ENCODE measurements at regions not wholly inside any gene's neighbourhood (a gene's known extent, or its start where the extent isn't known, plus 50 kb on each side); places are given as distances from the start of the nearest gene placed in this dataset.
A peak's percentile ranks its signal among the peaks of the same experiment; 100 is the strongest.

- H3K4me3 ChIP-seq (ENCODE audit: low read depth, low read length): no peak overlapping the region
- no peak for DNase-seq (ENCODE audit: low read depth)
- TF ChIP-seq, protein P1, sequence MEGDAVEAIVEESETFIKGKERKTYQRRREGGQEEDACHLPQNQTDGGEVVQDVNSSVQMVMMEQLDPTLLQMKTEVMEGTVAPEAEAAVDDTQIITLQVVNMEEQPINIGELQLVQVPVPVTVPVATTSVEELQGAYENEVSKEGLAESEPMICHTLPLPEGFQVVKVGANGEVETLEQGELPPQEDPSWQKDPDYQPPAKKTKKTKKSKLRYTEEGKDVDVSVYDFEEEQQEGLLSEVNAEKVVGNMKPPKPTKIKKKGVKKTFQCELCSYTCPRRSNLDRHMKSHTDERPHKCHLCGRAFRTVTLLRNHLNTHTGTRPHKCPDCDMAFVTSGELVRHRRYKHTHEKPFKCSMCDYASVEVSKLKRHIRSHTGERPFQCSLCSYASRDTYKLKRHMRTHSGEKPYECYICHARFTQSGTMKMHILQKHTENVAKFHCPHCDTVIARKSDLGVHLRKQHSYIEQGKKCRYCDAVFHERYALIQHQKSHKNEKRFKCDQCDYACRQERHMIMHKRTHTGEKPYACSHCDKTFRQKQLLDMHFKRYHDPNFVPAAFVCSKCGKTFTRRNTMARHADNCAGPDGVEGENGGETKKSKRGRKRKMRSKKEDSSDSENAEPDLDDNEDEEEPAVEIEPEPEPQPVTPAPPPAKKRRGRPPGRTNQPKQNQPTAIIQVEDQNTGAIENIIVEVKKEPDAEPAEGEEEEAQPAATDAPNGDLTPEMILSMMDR (IDR thresholded peaks at IDR 0.05; ENCODE audit: insufficient read depth, low read length, poor library complexity, severe bottlenecking): no peak
- no peaks in the 10 kb centered on the region for H3K36me3 ChIP-seq (ENCODE audit: control insufficient read depth, insufficient read depth, low read length)
- no peaks in the 10 kb centered on the region for H3K27me3 ChIP-seq (ENCODE audit: control insufficient read depth, insufficient read depth, low read length)
These were observed 764.0 kb upstream of the LRRN3 start for GRCh38 chr7:110326966-110327365.

GRCh38 chr7:110336423-110336822 is 754.5 kb upstream of the LRRN3 start:
- DNase-seq (ENCODE audit: low read depth): no peak
- H3K27me3 ChIP-seq (ENCODE audit: control insufficient read depth, insufficient read depth, low read length): no peaks in the 10 kb centered on the region
- no peaks in the 10 kb centered on the region for H3K36me3 ChIP-seq (ENCODE audit: control insufficient read depth, insufficient read depth, low read length)
- H3K4me3 ChIP-seq (ENCODE audit: low read depth, low read length): no peak overlapping the region
- TF ChIP-seq, protein P1 (IDR thresholded peaks at IDR 0.05; ENCODE audit: insufficient read depth, low read length, poor library complexity, severe bottlenecking): no peak

- H3K27me3 ChIP-seq (ENCODE audit: control insufficient read depth, insufficient read depth, low read length): no peaks in the 10 kb centered on the region
- TF ChIP-seq, protein P1 (IDR thresholded peaks at IDR 0.05; ENCODE audit: insufficient read depth, low read length, poor library complexity, severe bottlenecking): no peak
- no peaks in the 10 kb centered on the region for H3K36me3 ChIP-seq (ENCODE audit: control insufficient read depth, insufficient read depth, low read length)
- no peak overlapping the region for H3K4me3 ChIP-seq (ENCODE audit: low read depth, low read length)
- no peak for DNase-seq (ENCODE audit: low read depth)
These were observed 753.3 kb upstream of the LRRN3 start for GRCh38 chr7:110337646-110338045.

GRCh38 chr7:110347081-110347480 is 743.8 kb upstream of the LRRN3 start:
- Histone ChIP-seq H3K27me3 (ENCODE audit: control insufficient read depth, insufficient read depth, low read length) (no peaks in the 10 kb centered on the region), H3K4me3 (ENCODE audit: low read depth, low read length) (no peak overlapping the region), H3K36me3 (ENCODE audit: control insufficient read depth, insufficient read depth, low read length) (no peaks in the 10 kb centered on the region)
- TF ChIP-seq, protein P1 (IDR thresholded peaks at IDR 0.05; ENCODE audit: insufficient read depth, low read length, poor library complexity, severe bottlenecking): no peak
- no peak for DNase-seq (ENCODE audit: low read depth)

- H3K27me3 ChIP-seq (ENCODE audit: control insufficient read depth, insufficient read depth, low read length): no peaks in the 10 kb centered on the region
These were observed 734.5 kb upstream of the LRRN3 start for GRCh38 chr7:110356438-110356837.

GRCh38 chr7:110358028-110358427 is 732.9 kb upstream of the LRRN3 start:
- H3K4me3 ChIP-seq (ENCODE audit: low read depth, low read length): no peak overlapping the region
- TF ChIP-seq, protein P1 (IDR thresholded peaks at IDR 0.05; ENCODE audit: insufficient read depth, low read length, poor library complexity, severe bottlenecking): no peak
- H3K27me3 ChIP-seq (ENCODE audit: control insufficient read depth, insufficient read depth, low read length): no peaks in the 10 kb centered on the region
- H3K36me3 ChIP-seq (ENCODE audit: control insufficient read depth, insufficient read depth, low read length): no peaks in the 10 kb centered on the region
- DNase-seq (ENCODE audit: low read depth): peak; percentile 38

More at GRCh38 chr7:110356438-110356837, 734.5 kb upstream of the LRRN3 start:
- Histone ChIP-seq H3K4me3 (ENCODE audit: low read depth, low read length) (no peak overlapping the region), H3K36me3 (ENCODE audit: control insufficient read depth, insufficient read depth, low read length) (no peaks in the 10 kb centered on the region)
- DNase-seq (ENCODE audit: low read depth): no peak
- TF ChIP-seq, protein P1 (IDR thresholded peaks at IDR 0.05; ENCODE audit: insufficient read depth, low read length, poor library complexity, severe bottlenecking): no peak
